CD4-positive, alpha-beta T cell (primary cell): ENCODE measurements at regions not wholly inside any gene's neighbourhood (a gene's known extent, or its start where the extent isn't known, plus 50 kb on each side); places are given as distances from the start of the nearest gene placed in this dataset.

ENCODE experiments used
- ATAC-seq: fragments of 200-7000 bp; cut with Tn5 transposase; one replicate; pipeline ENCODE4 v1.10.0; 2022; ENCODE audit warnings: mild to moderate bottlenecking; ENCODE audit not compliant: poor library complexity
- CTCF ChIA-PET: fragments of 350-600 bp; sonication (Branson Sonifier 250); formaldehyde crosslinking; loops from one replicate; lab custom pipeline; 2021; ENCODE audit warnings: antibody characterized with exemption, inconsistent platforms; lab: Charles Lee
- POLR2A ChIA-PET: fragments of 350-600 bp; sonication (Branson Sonifier 250); formaldehyde crosslinking; loops from one replicate; lab custom pipeline; 2021; ENCODE audit warnings: antibody characterized with exemption, inconsistent platforms; lab: Charles Lee
- DNase-seq, 14 experiments: peaks; one replicate each; pipeline ENCODE4 v3.0.0-alpha.2; 2013 to 2020; ENCODE audit warnings: mixed read lengths in 2 of 14
- H3K27ac ChIP-seq, 2 donors: one replicate each; pipeline versions ENCODE4 v1.5.1 to v1.7.0; 2013; ENCODE audit warnings: low read length in 2 of 2, low read depth in 1 of 2, mild to moderate bottlenecking in 1 of 2
- H3K27me3 ChIP-seq, 2 experiments: 1 replicate in 1 of 2; 2 replicates in 1 of 2; pipeline versions ENCODE4 v1.6.1 to v1.7.0; 2013; ENCODE audit warnings: low read length in 2 of 2, control low read depth in 1 of 2, mild to moderate bottlenecking in 1 of 2, moderate library complexity in 1 of 2; ENCODE audit not compliant: insufficient read depth in 2 of 2, control insufficient read depth in 1 of 2
- H3K36me3 ChIP-seq: one replicate; pipeline ENCODE4 v1.6.1; 2013; ENCODE audit warnings: low read length, control low read depth; ENCODE audit not compliant: insufficient read depth
- H3K4me1 ChIP-seq: one replicate; pipeline ENCODE4 v1.6.1; 2013; ENCODE audit warnings: low read length, control low read depth; ENCODE audit not compliant: insufficient read depth
- H3K4me3 ChIP-seq: one replicate; pipeline ENCODE4 v1.5.1; 2013; ENCODE audit warnings: mild to moderate bottlenecking, low read length, moderate library complexity
- H3K9me3 ChIP-seq, 2 experiments: 1 replicate in 1 of 2; 2 replicates in 1 of 2; pipeline versions ENCODE4 v1.6.1 to v1.7.0; 2013; ENCODE audit warnings: low read length in 2 of 2, mild to moderate bottlenecking in 2 of 2, control low read depth in 1 of 2, moderate library complexity in 1 of 2; ENCODE audit not compliant: control insufficient read depth in 1 of 2, insufficient read depth in 1 of 2
- H3K27ac Mint-ChIP-seq: one replicate; pipeline ENCODE4 v1.8.0; 2020; ENCODE audit warnings: mixed read lengths
- H3K27me3 Mint-ChIP-seq: one replicate; pipeline ENCODE4 v1.8.0; 2021; ENCODE audit warnings: mixed read lengths
- H3K36me3 Mint-ChIP-seq: one replicate; pipeline ENCODE4 v1.8.0; 2021; ENCODE audit warnings: low read depth, mixed read lengths
- H3K4me1 Mint-ChIP-seq: one replicate; pipeline ENCODE4 v1.8.0; 2021; ENCODE audit warnings: low read depth, mixed read lengths
- H3K4me3 Mint-ChIP-seq: one replicate; pipeline ENCODE4 v1.8.0; 2020; ENCODE audit warnings: mild to moderate bottlenecking, mixed read lengths
- H3K9me3 Mint-ChIP-seq: one replicate; pipeline ENCODE4 v1.8.0; 2020; ENCODE audit warnings: mixed read lengths
- intact Hi-C, 2 experiments: fragments of 100-400 bp; cut with DNase I in 1 of 2; cut with micrococcal nuclease in 1 of 2; formaldehyde crosslinking; loops; one replicate each; pipeline versions ENCODE4 v1.15.1 to v1.9.0; 2023 to 2025; cut with DNase I, micrococcal nuclease
- TF ChIP-seq, protein P1 (sequence below): fragments of 200-600 bp; IDR thresholded peaks from one replicate; pipeline ENCODE4 v1.8.0; 2022; ENCODE audit warnings: antibody characterized with exemption, mild to moderate bottlenecking

GRCh38 chr7:16345979-16346958 is 75.1 kb downstream of the CRPPA start:
- Histone ChIP-seq H3K4me1 (no peaks in the 10 kb centered on the region), H3K27me3 (no peaks in the 10 kb centered on the region), H3K36me3 (no peaks in the 10 kb centered on the region), H3K4me3 (no peak overlapping the region), H3K9me3 (peaks cover 0 to 15% of the 10 kb centered on the region in 2 experiments), H3K27ac (no peak overlapping the region)
- TF ChIP-seq, protein P1, sequence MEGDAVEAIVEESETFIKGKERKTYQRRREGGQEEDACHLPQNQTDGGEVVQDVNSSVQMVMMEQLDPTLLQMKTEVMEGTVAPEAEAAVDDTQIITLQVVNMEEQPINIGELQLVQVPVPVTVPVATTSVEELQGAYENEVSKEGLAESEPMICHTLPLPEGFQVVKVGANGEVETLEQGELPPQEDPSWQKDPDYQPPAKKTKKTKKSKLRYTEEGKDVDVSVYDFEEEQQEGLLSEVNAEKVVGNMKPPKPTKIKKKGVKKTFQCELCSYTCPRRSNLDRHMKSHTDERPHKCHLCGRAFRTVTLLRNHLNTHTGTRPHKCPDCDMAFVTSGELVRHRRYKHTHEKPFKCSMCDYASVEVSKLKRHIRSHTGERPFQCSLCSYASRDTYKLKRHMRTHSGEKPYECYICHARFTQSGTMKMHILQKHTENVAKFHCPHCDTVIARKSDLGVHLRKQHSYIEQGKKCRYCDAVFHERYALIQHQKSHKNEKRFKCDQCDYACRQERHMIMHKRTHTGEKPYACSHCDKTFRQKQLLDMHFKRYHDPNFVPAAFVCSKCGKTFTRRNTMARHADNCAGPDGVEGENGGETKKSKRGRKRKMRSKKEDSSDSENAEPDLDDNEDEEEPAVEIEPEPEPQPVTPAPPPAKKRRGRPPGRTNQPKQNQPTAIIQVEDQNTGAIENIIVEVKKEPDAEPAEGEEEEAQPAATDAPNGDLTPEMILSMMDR: no peak
- no peak for ATAC-seq
- no peak overlapping the region for H3K27ac Mint-ChIP-seq
- no peaks in the 10 kb centered on the region for H3K4me1 Mint-ChIP-seq
- intact Hi-C loops: no loop called here
- no peak overlapping the region for H3K4me3 Mint-ChIP-seq
- POLR2A ChIA-PET: no interaction called here
- no peaks in the 10 kb centered on the region for H3K27me3 Mint-ChIP-seq
- DNase-seq: peak in 2 of 14 experiments; percentile 1 to 43
- H3K9me3 Mint-ChIP-seq: peaks cover 26% of the 10 kb centered on the region
- CTCF ChIA-PET: interaction anchor here (0.9 kb wide), 1 partner anchor 127 kb away, joined by 3 read pairs; no protein-coding TSS in a partner anchor
- H3K36me3 Mint-ChIP-seq: no peaks in the 10 kb centered on the region

DNA sequence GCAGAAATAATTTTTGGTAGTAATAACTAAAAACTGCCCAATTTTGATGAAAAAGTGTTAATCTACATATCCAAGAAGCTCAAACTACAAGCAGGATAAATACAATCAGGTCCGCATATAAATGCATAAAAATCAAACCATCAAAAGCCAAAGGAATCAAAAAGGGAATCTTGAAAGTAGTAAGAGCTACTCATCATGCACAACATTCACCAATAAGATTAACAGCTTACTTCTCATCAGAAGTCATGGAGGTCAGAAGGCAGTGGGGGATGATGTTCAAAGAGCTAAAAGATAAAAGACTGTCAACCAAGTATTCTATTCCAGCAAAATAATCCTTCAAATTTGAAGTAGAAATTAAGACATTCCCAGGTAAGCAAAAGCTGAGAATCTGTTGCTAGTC is 76.4 kb downstream of the CRPPA start:
- no peak overlapping the region for H3K27ac ChIP-seq
- no peak overlapping the region for H3K4me3 ChIP-seq
- no peaks in the 10 kb centered on the region for H3K4me1 ChIP-seq
- Mint-ChIP-seq H3K4me1 (no peaks in the 10 kb centered on the region), H3K27me3 (no peaks in the 10 kb centered on the region), H3K9me3 (peaks cover 28% of the 10 kb centered on the region), H3K4me3 (no peak overlapping the region), H3K27ac (no peak overlapping the region), H3K36me3 (no peaks in the 10 kb centered on the region)
- no peaks in the 10 kb centered on the region for H3K36me3 ChIP-seq
- intact Hi-C loops: no loop called here
- ChIA-PET CTCF (no interaction called here), POLR2A (no interaction called here)
- no peak for ATAC-seq
- H3K27me3 ChIP-seq: no peaks in the 10 kb centered on the region
- peaks cover 0 to 15% of the 10 kb centered on the region in 2 experiments for H3K9me3 ChIP-seq
- no peak for DNase-seq
- TF ChIP-seq, protein P1: no peak

- Histone ChIP-seq H3K9me3 (peaks cover 4 to 15% of the 10 kb centered on the region in 2 experiments), H3K4me1 (no peaks in the 10 kb centered on the region), H3K27me3 (no peaks in the 10 kb centered on the region), H3K4me3 (no peak overlapping the region), H3K36me3 (no peaks in the 10 kb centered on the region), H3K27ac (no peak overlapping the region)
- Mint-ChIP-seq H3K4me3 (no peak overlapping the region), H3K9me3 (peaks cover 22% of the 10 kb centered on the region), H3K4me1 (no peaks in the 10 kb centered on the region), H3K27ac (no peak overlapping the region), H3K36me3 (no peaks in the 10 kb centered on the region), H3K27me3 (no peaks in the 10 kb centered on the region)
- TF ChIP-seq, protein P1: no peak
- CTCF ChIA-PET: no interaction called here
- POLR2A ChIA-PET: no interaction called here
- intact Hi-C loops: no loop called here
- ATAC-seq: no peak
- no peak for DNase-seq
These were observed 77.7 kb downstream of the CRPPA start for GRCh38 chr7:16343612-16344011.
